Effector memory CD8-positive, alpha-beta T cell (primary cell): ENCODE measurements at regions not wholly inside any gene's neighbourhood (a gene's known extent, or its start where the extent isn't known, plus 50 kb on each side); places are given as distances from the start of the nearest gene placed in this dataset.

ENCODE experiments used
- ATAC-seq: fragments of 150-1000 bp; cut with Tn5 transposase; replicated peaks from 2 replicates; pipeline ENCODE4 v1.10.0; 2021; ENCODE audit warnings: mild to moderate bottlenecking, moderate library complexity
- DNase-seq, 3 experiments: peaks; one replicate each; pipeline ENCODE4 v3.0.0; 2021
- H3K27ac Mint-ChIP-seq, 2 donors: one replicate each; pipeline ENCODE4 v1.8.0; 2022; ENCODE audit warnings: mild to moderate bottlenecking in 2 of 2, mixed read lengths in 2 of 2, moderate library complexity in 2 of 2
- H3K27me3 Mint-ChIP-seq, 2 donors: one replicate each; pipeline ENCODE4 v1.8.0; 2022; ENCODE audit warnings: mixed read lengths in 2 of 2
- H3K36me3 Mint-ChIP-seq: one replicate; pipeline ENCODE4 v1.8.0; 2022; ENCODE audit warnings: mild to moderate bottlenecking, moderate library complexity, mixed read lengths; ENCODE audit not compliant: insufficient read depth
- H3K4me1 Mint-ChIP-seq, 2 donors: one replicate each; pipeline ENCODE4 v1.8.0; 2022; ENCODE audit warnings: low read depth in 2 of 2, mixed read lengths in 2 of 2
- H3K4me3 Mint-ChIP-seq, 2 donors: one replicate each; pipeline ENCODE4 v1.8.0; 2022; ENCODE audit warnings: mild to moderate bottlenecking in 2 of 2, mixed read lengths in 2 of 2, moderate library complexity in 2 of 2
- H3K9me3 Mint-ChIP-seq, 2 donors: one replicate each; pipeline ENCODE4 v1.8.0; 2022; ENCODE audit warnings: mixed read lengths in 2 of 2

DNA sequence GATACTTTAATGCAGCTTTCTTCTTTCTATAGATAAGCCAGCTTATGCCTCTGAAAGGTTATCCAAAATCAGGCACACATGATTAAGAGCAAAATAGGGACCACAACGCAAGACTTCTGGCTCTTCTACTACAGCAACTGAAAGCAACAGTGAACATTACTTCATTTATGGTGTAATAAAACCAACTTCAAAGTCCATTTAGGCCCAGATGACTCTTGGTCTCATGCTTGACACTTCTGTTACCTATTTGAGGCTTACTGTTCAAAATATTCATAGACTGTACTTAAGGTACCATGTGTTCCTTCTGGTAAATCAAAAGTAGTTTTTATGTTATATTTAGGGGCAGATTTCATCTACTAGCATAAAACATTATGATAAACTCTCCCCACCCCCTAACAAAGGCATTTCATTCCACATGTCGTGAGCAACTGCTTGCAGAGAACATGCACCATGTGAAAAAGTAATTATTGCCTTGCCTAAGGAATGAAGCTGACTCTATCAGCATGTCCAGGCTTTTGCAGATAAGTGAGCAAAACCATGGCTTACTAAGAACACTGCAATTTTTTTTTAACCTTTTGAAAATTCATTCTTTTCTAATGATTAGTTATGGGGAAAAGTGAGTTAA, 154.9 kb upstream of the ITGB1 start:
- H3K27me3 Mint-ChIP-seq: no peaks in the 10 kb centered on the region
- peak overlapping the region; percentile 52 to 63 for H3K4me3 Mint-ChIP-seq
- ATAC-seq: no peak
- no peak for DNase-seq
- H3K4me1 Mint-ChIP-seq: peaks cover 63 to 82% of the 10 kb centered on the region in 2 donors
- H3K9me3 Mint-ChIP-seq: no peaks in the 10 kb centered on the region
- peak overlapping the region; percentile 58 to 98 for H3K27ac Mint-ChIP-seq
- H3K36me3 Mint-ChIP-seq: peaks cover 13% of the 10 kb centered on the region

DNA sequence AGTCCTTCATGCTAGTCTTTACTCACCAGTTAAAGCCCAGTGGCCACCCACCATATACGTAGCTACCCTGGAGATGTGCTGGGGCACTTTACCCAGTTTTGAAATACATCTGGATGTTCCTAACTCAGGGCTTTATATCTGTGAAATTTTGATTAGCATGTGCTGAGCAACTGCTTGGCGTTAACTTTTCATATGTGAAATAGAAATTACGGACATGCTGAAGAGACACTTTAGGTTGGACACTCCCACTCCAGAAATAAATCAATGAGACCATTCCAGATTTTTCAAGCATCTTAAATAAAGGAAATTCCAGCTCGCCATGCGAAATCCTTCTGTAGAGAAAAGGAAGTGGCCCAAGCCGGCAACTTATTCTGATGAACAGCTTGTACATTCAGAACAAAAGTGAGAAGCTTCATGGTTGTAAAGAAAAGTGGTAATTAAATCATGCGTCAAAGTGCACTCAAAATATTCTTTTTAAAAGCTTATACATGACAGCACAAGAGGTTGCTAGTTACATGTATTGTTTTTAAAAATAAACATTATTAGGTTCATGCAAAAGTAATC, 153.5 kb upstream of the ITGB1 start:
- Mint-ChIP-seq H3K9me3 (no peaks in the 10 kb centered on the region), H3K27me3 (no peaks in the 10 kb centered on the region), H3K4me1 (peaks cover 55 to 69% of the 10 kb centered on the region in 2 donors), H3K36me3 (peaks cover 4% of the 10 kb centered on the region), H3K4me3 (peak overlapping the region; percentile 54 to 60), H3K27ac (peak overlapping the region; percentile 88 to 94)
- no peak for ATAC-seq
- DNase-seq: no peak

DNA sequence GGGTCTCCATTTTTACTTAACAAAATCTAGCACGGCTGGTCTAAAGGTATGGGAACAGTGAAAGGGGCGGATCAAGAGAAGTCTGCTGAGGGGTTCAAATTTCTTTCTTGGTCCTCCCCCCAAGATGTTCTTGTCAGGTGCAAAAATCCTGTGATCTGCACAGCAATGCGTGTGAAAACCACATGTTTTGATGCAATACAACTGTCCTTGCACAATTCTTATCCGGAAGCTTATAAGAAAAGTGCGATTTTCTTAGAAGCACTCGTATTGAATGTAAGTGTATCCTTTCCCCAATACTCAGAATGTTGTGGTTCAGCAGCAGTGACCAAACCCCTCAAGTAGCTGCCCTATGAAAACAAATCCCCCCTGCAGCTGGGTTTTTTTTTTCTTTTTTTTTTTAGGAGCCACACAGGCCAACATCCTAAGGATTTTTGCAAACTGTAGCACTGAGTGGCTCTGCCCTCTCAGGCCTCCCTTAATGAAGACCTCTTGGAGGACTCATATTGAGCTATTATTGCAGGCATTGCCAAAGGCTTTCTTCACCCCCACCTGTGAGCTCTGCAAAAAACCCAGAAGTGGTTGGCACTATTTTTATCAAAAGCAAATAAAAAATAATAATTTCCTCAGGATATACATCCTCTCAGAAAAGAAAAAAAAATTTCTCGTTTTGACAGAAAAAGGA, 151.9 kb upstream of the ITGB1 start:
- Mint-ChIP-seq H3K4me3 (peak overlapping the region; percentile 54 to 60), H3K36me3 (no peaks in the 10 kb centered on the region), H3K27ac (peak overlapping the region; percentile 88 to 94), H3K27me3 (no peaks in the 10 kb centered on the region), H3K4me1 (peaks cover 45 to 59% of the 10 kb centered on the region in 2 donors), H3K9me3 (no peaks in the 10 kb centered on the region)
- ATAC-seq: peak; percentile 71
- peak in 2 of 3 experiments; percentile 27 to 28 for DNase-seq

DNA sequence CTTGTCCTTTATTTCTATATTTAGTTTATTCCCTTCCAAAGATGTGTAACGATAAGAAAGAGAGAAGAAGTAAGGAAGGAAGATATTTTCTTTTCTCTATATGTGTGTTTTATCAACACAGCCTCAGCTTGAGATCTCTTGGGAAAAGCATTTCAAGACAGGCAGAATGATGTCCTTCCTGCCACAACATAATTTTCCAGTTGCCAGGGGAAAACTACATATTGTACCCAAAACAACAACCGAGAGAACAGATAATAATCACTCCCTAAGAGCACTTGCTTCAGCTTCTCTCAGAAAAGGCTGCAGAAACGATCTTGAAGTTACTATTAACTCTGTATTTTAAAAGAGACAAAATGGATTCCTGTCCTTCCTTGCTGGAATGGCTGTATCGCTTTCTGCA, 151.4 kb upstream of the ITGB1 start:
- ATAC-seq (no peak), DNase-seq (no peak)
- Mint-ChIP-seq H3K27me3 (no peaks in the 10 kb centered on the region), H3K4me3 (peak overlapping the region; percentile 54 to 60), H3K27ac (peak overlapping the region; percentile 88 to 94), H3K36me3 (no peaks in the 10 kb centered on the region), H3K4me1 (peaks cover 40 to 53% of the 10 kb centered on the region in 2 donors), H3K9me3 (no peaks in the 10 kb centered on the region)

DNA sequence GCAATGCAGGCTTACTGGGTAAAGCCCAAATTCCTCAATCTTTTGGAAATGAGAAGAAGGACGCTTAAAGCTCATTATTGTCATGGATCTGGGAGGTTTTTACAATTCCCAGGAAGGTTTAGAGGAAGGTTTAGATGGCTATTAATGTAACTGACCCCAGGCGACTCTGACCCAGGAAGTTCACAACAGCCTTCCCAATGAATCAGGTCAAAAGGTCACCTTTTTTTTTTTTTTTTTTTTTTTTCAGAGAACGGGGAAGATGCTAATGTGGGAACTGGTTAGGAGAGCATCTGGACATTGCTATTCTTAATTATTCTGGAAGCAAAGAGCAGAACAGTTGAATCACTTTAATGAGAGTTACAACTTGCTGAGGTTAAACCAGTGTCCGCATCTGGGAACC, 149.9 kb upstream of the ITGB1 start:
- no peak for DNase-seq
- Mint-ChIP-seq H3K36me3 (no peaks in the 10 kb centered on the region), H3K27me3 (no peaks in the 10 kb centered on the region), H3K4me3 (no peak overlapping the region), H3K27ac (peak overlapping the region; percentile 44 to 94), H3K9me3 (peaks cover 0 to 8% of the 10 kb centered on the region in 2 donors), H3K4me1 (peaks cover 29 to 42% of the 10 kb centered on the region in 2 donors)
- ATAC-seq: no peak

DNA sequence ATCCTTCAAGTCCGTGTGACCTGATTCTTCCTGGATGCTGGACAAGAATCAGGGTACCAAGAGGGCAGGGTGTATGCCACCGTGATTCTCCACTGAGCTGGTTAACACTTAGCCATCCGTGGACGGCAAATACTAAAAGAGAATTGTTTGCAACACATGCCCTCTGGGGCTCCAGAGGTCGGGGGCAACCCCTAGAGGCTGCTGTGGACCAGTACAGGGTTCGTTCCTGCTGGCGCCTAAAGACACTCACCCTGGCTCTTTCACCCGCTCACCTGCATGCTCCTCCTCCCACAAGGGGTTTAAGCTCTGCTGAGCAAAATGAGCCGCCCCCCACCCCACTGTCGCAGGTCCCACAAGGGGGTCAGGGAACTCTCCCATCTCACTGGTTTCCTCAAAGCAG, 148.7 kb upstream of the ITGB1 start:
- Mint-ChIP-seq H3K9me3 (peaks cover 0 to 8% of the 10 kb centered on the region in 2 donors), H3K4me1 (peaks cover 28 to 32% of the 10 kb centered on the region in 2 donors), H3K4me3 (no peak overlapping the region), H3K36me3 (no peaks in the 10 kb centered on the region), H3K27ac (no peak overlapping the region), H3K27me3 (no peaks in the 10 kb centered on the region)
- ATAC-seq (no peak), DNase-seq (no peak)

DNA sequence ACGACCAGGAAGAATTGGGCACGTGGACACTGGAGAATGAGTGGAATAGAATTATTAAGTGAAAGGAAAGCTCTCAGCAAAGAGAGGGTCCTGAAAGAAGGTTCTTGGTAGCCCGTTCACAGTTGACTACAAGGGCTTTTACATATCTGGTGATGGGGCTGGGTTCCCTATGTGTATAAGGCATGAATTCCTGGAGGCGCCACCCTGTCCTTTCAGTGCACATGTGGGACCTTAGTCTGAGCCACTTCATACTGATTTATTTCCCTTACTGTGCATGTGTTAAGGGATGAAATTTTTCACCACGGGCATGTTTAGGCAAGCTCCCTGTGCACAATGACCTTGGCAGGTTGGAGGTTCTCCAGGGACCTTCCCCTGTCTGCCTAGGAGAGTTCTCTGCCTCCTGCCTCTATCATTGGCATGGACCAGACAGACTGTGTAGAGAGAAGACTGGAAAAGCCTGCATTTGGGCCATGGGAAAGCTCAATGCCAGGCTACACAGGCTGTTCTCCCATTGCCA, 145.9 kb upstream of the ITGB1 start:
- ATAC-seq (no peak), DNase-seq (no peak)
- H3K36me3 Mint-ChIP-seq: no peaks in the 10 kb centered on the region
- no peak overlapping the region for H3K27ac Mint-ChIP-seq
- H3K4me1 Mint-ChIP-seq: peaks cover 20 to 28% of the 10 kb centered on the region in 2 donors
- peaks cover 0 to 8% of the 10 kb centered on the region in 2 donors for H3K9me3 Mint-ChIP-seq
- H3K4me3 Mint-ChIP-seq: no peak overlapping the region
- H3K27me3 Mint-ChIP-seq: no peaks in the 10 kb centered on the region

DNA sequence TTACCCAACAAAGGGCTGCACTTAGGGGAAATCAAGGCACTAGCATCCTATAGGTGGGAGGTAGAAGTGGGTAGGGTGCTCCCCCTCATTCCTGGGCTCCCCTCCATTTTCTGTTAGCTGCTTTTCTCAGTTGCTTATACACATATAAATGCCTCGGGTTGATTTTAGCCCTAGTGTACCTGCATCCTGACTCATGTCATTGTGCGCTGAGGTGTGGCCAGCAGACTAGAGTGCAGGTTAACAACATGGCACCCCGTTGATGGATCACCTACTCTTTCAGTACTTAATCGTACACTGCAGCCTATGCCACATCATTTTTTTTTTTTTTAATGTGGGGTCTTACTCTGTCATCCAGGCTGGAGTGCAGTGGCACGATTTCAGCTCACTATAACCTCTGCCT, 144.0 kb upstream of the ITGB1 start:
- ATAC-seq: no peak
- peaks cover 20 to 26% of the 10 kb centered on the region in 2 donors for H3K4me1 Mint-ChIP-seq
- no peak overlapping the region for H3K4me3 Mint-ChIP-seq
- H3K27me3 Mint-ChIP-seq: no peaks in the 10 kb centered on the region
- peak overlapping the region in 1 of 2 donors; percentile 3 for H3K27ac Mint-ChIP-seq
- no peak for DNase-seq
- no peaks in the 10 kb centered on the region for H3K36me3 Mint-ChIP-seq
- H3K9me3 Mint-ChIP-seq: peaks cover 0 to 8% of the 10 kb centered on the region in 2 donors

DNA sequence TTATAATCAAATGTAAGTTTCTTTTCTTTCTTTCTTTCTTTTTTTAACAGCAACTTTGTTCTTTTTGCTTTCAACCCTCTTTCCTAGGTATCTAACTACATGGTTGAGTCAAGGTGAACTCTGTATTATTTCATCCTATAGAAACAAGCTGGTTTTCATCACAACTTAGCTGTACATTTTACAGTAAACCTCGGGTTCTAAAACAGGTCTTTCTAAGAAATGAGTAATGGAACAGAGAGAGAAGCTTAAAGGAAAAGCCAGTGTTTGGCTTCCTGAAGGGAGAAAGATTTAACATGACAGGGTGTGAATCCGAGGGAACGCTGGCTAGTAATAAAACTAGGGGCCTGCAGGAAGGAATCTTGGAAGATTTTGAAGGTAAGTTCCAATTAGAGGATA, 143.4 kb upstream of the ITGB1 start:
- Mint-ChIP-seq H3K27me3 (no peaks in the 10 kb centered on the region), H3K27ac (peak overlapping the region; percentile 3 to 84), H3K36me3 (no peaks in the 10 kb centered on the region), H3K9me3 (peaks cover 0 to 8% of the 10 kb centered on the region in 2 donors), H3K4me3 (no peak overlapping the region), H3K4me1 (peaks cover 20 to 29% of the 10 kb centered on the region in 2 donors)
- no peak for ATAC-seq
- DNase-seq: no peak

DNA sequence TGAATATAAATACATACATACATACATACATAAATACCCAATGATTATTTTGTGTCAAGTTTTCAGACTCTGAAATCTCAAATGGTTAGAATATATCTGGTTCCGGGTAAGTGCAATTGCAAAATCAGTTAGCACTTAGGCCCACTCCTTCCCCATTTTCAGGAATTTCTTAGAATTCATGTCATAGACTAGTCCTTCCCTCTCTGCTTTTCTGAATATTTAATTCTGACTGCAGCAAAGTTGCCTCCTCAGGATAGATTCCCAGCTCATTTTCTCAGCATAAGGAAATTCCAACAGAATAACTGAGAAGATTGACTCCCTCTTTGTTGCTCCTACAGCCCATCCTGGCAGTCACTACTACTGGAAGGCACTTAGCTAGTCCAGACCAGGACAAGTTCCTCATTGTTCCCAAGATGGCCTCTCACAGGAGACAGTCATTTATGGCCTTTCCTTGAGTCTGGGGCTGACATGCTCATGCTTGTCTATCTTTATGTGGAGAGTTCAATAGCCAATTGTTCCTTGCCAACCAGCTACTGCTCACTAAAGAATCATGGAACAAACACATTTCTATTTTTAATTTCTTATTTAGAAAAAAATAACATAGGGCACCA, 142.9 kb upstream of the ITGB1 start:
- Mint-ChIP-seq H3K9me3 (peaks cover 0 to 8% of the 10 kb centered on the region in 2 donors), H3K4me3 (no peak overlapping the region), H3K4me1 (peaks cover 20 to 29% of the 10 kb centered on the region in 2 donors), H3K36me3 (no peaks in the 10 kb centered on the region), H3K27ac (peak overlapping the region; percentile 3 to 84), H3K27me3 (no peaks in the 10 kb centered on the region)
- DNase-seq (no peak), ATAC-seq (no peak)

DNA sequence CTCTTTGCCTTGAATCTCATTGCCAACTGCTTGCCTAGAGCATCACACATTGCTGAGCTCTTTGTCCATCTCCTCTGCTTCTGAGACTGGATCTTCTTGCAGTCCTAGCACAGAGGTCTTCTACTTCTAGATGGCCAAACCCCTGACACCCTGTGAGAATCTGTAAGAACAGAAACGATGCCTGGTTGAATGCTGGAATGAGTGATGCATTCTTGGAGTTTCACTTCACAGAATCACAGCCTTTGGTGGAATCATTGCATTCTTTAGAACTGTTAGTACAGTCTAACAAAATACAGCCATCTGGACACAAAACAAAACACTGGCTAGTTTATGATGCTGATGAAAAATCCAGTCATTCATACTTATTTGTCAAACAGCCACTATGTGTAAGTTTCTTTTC, 141.7 kb upstream of the ITGB1 start:
- Mint-ChIP-seq H3K4me1 (peaks cover 20 to 29% of the 10 kb centered on the region in 2 donors), H3K9me3 (peaks cover under 1 to 8% of the 10 kb centered on the region in 2 donors), H3K4me3 (peak overlapping the region; percentile 34 to 52), H3K27me3 (no peaks in the 10 kb centered on the region), H3K36me3 (no peaks in the 10 kb centered on the region), H3K27ac (peak overlapping the region; percentile 75 to 84)
- DNase-seq: no peak
- ATAC-seq: no peak

DNA sequence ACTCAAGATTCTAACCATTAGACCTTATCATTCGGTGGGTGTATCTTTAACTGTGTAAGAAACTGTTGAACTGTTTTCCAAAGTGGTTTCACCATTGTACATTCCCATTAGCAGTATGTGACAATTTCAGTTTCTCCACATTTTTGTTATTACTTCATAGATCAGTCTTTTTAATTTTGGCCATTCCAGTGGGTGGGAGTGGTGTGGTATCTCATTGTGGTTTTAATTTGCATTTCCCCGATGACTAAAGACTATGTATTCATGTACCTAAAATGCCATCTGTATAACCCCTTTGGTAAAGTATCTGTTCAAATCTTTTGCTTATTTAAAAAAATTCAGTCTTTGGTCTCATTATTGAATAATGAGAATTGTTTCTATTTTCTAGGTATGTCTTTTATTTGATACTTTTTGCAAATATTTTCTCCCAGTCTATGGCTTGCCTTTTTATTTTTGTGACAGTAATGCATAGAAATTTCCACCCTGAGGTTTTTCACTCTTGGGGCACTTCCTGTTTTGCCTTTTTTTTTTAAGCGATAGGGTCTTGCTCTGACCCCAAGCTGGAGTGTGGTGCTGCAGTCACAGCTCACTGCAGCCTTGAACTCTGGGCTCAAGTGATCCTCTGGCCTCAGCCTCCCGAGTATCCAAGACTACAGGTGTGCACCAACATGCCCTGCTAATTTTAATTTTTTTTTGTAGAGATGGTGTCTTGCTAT, 141.1 kb upstream of the ITGB1 start:
- Mint-ChIP-seq H3K4me1 (peaks cover 20 to 29% of the 10 kb centered on the region in 2 donors), H3K9me3 (peaks cover 2 to 8% of the 10 kb centered on the region in 2 donors), H3K27ac (peak overlapping the region; percentile 75 to 84), H3K27me3 (no peaks in the 10 kb centered on the region), H3K36me3 (no peaks in the 10 kb centered on the region), H3K4me3 (peak overlapping the region; percentile 34 to 52)
- DNase-seq: no peak
- peak; percentile 21 for ATAC-seq
